Neural cell (in vitro differentiated cells): ENCODE measurements at regions not wholly inside any gene's neighbourhood (a gene's known extent, or its start where the extent isn't known, plus 50 kb on each side); places are given as distances from the start of the nearest gene placed in this dataset.

Experiments used
- EP300 ChIP-seq: fragments of 450-650 bp; conservative IDR thresholded peaks from 2 replicates; pipeline ENCODE4 v1.6.1; 2014; ENCODE audit warnings: antibody characterized with exemption, mild to moderate bottlenecking, moderate library complexity; ENCODE audit not compliant: poor library complexity, severe bottlenecking
- EZH2 ChIP-seq: fragments of 200-600, 300-800 bp; shearing (Covaris generic), sonication (generic); IDR thresholded peaks from 2 replicates; pipeline ENCODE4 v1.6.1; 2014; ENCODE audit warnings: antibody characterized with exemption, low read length, borderline replicate concordance, mild to moderate bottlenecking; ENCODE audit not compliant: insufficient read depth, poor library complexity, severe bottlenecking
- POLR2AphosphoS5 ChIP-seq: IDR thresholded peaks from 2 replicates; pipeline ENCODE4 v1.6.1; 2012
- RAD21 ChIP-seq: fragments of 450-650 bp; conservative IDR thresholded peaks from 2 replicates; pipeline ENCODE4 v1.6.1; 2014; ENCODE audit warnings: antibody characterized with exemption, mild to moderate bottlenecking, moderate library complexity
- TAF1 ChIP-seq: IDR thresholded peaks from 2 replicates; pipeline ENCODE4 v1.6.1; 2012; ENCODE audit warnings: low read depth
- TF ChIP-seq, protein P1 (sequence below): fragments of 450-650 bp; IDR thresholded peaks from 2 replicates; pipeline ENCODE4 v1.5.1; 2014; ENCODE audit warnings: antibody characterized with exemption, mild to moderate bottlenecking, moderate library complexity; ENCODE audit not compliant: poor library complexity, severe bottlenecking
- TF ChIP-seq, protein P2 (sequence below): IDR thresholded peaks from 2 replicates; pipeline ENCODE4 v1.6.1; 2012; ENCODE audit warnings: borderline replicate concordance

DNA sequence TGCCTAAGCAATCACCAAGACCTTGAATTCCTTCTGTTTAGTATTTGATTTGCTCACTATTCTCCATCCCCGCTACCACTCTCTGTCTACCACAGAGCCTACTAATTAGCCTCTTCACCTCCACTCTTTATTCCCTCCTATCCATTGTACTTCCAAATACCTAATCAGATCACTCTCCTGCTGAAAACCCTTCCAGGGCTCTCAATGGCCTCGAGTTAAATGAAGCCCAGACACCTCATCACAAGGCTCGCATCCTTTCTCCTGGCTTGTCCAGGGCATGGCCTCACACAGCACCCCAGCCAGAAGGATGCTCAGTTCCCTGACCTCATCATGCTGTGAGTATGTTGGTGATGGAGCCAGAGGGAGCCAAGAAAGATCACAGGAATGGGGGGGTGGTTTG is 71.4 kb upstream of the PRMT8 start:
- TF ChIP-seq, protein P1, sequence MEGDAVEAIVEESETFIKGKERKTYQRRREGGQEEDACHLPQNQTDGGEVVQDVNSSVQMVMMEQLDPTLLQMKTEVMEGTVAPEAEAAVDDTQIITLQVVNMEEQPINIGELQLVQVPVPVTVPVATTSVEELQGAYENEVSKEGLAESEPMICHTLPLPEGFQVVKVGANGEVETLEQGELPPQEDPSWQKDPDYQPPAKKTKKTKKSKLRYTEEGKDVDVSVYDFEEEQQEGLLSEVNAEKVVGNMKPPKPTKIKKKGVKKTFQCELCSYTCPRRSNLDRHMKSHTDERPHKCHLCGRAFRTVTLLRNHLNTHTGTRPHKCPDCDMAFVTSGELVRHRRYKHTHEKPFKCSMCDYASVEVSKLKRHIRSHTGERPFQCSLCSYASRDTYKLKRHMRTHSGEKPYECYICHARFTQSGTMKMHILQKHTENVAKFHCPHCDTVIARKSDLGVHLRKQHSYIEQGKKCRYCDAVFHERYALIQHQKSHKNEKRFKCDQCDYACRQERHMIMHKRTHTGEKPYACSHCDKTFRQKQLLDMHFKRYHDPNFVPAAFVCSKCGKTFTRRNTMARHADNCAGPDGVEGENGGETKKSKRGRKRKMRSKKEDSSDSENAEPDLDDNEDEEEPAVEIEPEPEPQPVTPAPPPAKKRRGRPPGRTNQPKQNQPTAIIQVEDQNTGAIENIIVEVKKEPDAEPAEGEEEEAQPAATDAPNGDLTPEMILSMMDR, result no peak
- TF ChIP-seq POLR2AphosphoS5 (no peak), EP300 (no peak), EZH2 (no peak), RAD21 (no peak), TAF1 (no peak)
- TF ChIP-seq, protein P2, sequence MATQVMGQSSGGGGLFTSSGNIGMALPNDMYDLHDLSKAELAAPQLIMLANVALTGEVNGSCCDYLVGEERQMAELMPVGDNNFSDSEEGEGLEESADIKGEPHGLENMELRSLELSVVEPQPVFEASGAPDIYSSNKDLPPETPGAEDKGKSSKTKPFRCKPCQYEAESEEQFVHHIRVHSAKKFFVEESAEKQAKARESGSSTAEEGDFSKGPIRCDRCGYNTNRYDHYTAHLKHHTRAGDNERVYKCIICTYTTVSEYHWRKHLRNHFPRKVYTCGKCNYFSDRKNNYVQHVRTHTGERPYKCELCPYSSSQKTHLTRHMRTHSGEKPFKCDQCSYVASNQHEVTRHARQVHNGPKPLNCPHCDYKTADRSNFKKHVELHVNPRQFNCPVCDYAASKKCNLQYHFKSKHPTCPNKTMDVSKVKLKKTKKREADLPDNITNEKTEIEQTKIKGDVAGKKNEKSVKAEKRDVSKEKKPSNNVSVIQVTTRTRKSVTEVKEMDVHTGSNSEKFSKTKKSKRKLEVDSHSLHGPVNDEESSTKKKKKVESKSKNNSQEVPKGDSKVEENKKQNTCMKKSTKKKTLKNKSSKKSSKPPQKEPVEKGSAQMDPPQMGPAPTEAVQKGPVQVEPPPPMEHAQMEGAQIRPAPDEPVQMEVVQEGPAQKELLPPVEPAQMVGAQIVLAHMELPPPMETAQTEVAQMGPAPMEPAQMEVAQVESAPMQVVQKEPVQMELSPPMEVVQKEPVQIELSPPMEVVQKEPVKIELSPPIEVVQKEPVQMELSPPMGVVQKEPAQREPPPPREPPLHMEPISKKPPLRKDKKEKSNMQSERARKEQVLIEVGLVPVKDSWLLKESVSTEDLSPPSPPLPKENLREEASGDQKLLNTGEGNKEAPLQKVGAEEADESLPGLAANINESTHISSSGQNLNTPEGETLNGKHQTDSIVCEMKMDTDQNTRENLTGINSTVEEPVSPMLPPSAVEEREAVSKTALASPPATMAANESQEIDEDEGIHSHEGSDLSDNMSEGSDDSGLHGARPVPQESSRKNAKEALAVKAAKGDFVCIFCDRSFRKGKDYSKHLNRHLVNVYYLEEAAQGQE, result no peak
